SK-N-SH (cell line): ENCODE measurements at regions not wholly inside any gene's neighbourhood (a gene's known extent, or its start where the extent isn't known, plus 50 kb on each side); places are given as distances from the start of the nearest gene placed in this dataset.

Experiments
- CTCF ChIA-PET: fragments of 300-600, 350-600 bp; formaldehyde crosslinking; extraction: SDS; loops from one replicate; lab custom pipeline; 2021; lab: Yijun Ruan, JAX
- POLR2A ChIA-PET: fragments of 350-600 bp; sonication (Branson Sonifier 250); formaldehyde crosslinking; extraction: SDS; loops from one replicate; lab custom pipeline; 2020; ENCODE audit warnings: antibody characterized with exemption, inconsistent platforms; lab: Yijun Ruan, JAX
- DNase-seq: peaks from one replicate; pipeline ENCODE4 v3.0.0; 2012
- H2AFZ ChIP-seq: fragments of 200-600 bp; sonication (generic); 2 replicates; pipeline ENCODE4 v1.8.1; 2016; ENCODE audit warnings: antibody characterized with exemption, mild to moderate bottlenecking, low read depth
- H3F3A ChIP-seq: fragments of 200-600 bp; sonication (generic); replicated peaks from 2 replicates; pipeline ENCODE3; 2016; ENCODE audit warnings: antibody characterized with exemption, mild to moderate bottlenecking; ENCODE audit not compliant: insufficient read depth
- H3K27ac ChIP-seq, 2 experiments: fragments of 200-500 bp in 1 of 2; fragments of 200-600 bp in 1 of 2; sonication (Bioruptor generic) in 1 of 2; sonication (generic), shearing (Covaris generic) in 1 of 2; 2 replicates each; pipeline versions ENCODE4 v1.5.1 to v1.6.1; 2014 to 2016; ENCODE audit warnings: low read depth in 2 of 2, inconsistent platforms in 1 of 2, low read length in 1 of 2, mild to moderate bottlenecking in 1 of 2, mixed read lengths in 1 of 2
- H3K27me3 ChIP-seq: fragments of 200-600 bp; sonication (generic), shearing (Covaris generic); 2 replicates; pipeline ENCODE4 v1.6.1; 2016; ENCODE audit warnings: mixed run types; ENCODE audit not compliant: insufficient read depth
- H3K36me3 ChIP-seq, 2 experiments: fragments of 200-500 bp in 1 of 2; fragments of 200-600 bp in 1 of 2; sonication (Bioruptor generic) in 1 of 2; sonication (generic) in 1 of 2; replicated peaks in 1 of 2; 2 replicates each; pipeline versions ENCODE3 to v1.5.1; 2014 to 2016; ENCODE audit warnings: low read length in 1 of 2, mild to moderate bottlenecking in 1 of 2; ENCODE audit not compliant: insufficient read depth in 2 of 2, control insufficient read depth in 1 of 2
- H3K4me1 ChIP-seq, 2 experiments: fragments of 200-500 bp in 1 of 2; fragments of 200-600 bp in 1 of 2; sonication (Bioruptor generic) in 1 of 2; sonication (generic), shearing (Covaris generic) in 1 of 2; 2 replicates each; pipeline versions ENCODE4 v1.5.1 to v1.6.1; 2014 to 2016; ENCODE audit warnings: low read depth in 1 of 2, low read length in 1 of 2, mixed run types in 1 of 2; ENCODE audit not compliant: insufficient read depth in 2 of 2, control insufficient read depth in 1 of 2
- H3K4me2 ChIP-seq: fragments of 200-600 bp; sonication (generic), shearing (Covaris generic); 2 replicates; pipeline ENCODE4 v1.6.1; 2017; ENCODE audit warnings: mixed run types
- H3K4me3 ChIP-seq, 2 experiments: fragments of 200-500 bp in 1 of 2; fragments of 200-600 bp in 1 of 2; sonication (Bioruptor generic) in 1 of 2; sonication (generic), shearing (Covaris generic) in 1 of 2; 2 replicates each; pipeline versions ENCODE4 v1.5.1 to v1.8.1; 2014 to 2016; ENCODE audit warnings: low read depth in 2 of 2, inconsistent platforms in 1 of 2, low read length in 1 of 2, mild to moderate bottlenecking in 1 of 2, mixed read lengths in 1 of 2, moderate library complexity in 1 of 2
- H3K79me2 ChIP-seq: fragments of 200-600 bp; sonication (generic); 2 replicates; pipeline ENCODE4 v1.8.1; 2017; ENCODE audit warnings: mild to moderate bottlenecking; ENCODE audit not compliant: insufficient read depth
- H3K9ac ChIP-seq: fragments of 200-600 bp; sonication (generic); 2 replicates; pipeline ENCODE4 v1.6.1; 2017; ENCODE audit warnings: mixed run types
- H3K9me2 ChIP-seq: fragments of 200-600 bp; sonication (generic); 2 replicates; pipeline ENCODE4 v1.6.1; 2017; ENCODE audit warnings: mixed run types
- H3K9me3 ChIP-seq: fragments of 200-600 bp; sonication (generic); 2 replicates; pipeline ENCODE4 v1.6.1; 2017; ENCODE audit warnings: mixed run types, mild to moderate bottlenecking, moderate library complexity
- H4K20me1 ChIP-seq: fragments of 200-600 bp; sonication (generic); 2 replicates; pipeline ENCODE4 v1.6.1; 2017; ENCODE audit warnings: mild to moderate bottlenecking, mixed run types; ENCODE audit not compliant: insufficient read depth
- CHD2 ChIP-seq: fragments of 150-350 bp; IDR thresholded peaks from 2 replicates; pipeline ENCODE4 v1.6.1; 2018; ENCODE audit warnings: low read length; ENCODE audit not compliant: partially characterized antibody
- EZH2phosphoT487 ChIP-seq: fragments of 200-600 bp; sonication (generic); IDR thresholded peaks from 2 replicates; pipeline ENCODE4 v1.6.1; 2017; ENCODE audit warnings: low read depth, mixed run types, mild to moderate bottlenecking, antibody characterized with exemption, moderate library complexity, borderline replicate concordance
- FOSL2 ChIP-seq: IDR thresholded peaks from 2 replicates; pipeline ENCODE4 v1.4.0; 2012; ENCODE audit warnings: low read depth, mild to moderate bottlenecking, moderate library complexity, borderline replicate concordance
- FOXJ3 ChIP-seq: sonication (generic); formaldehyde crosslinking; IDR thresholded peaks from 2 replicates; pipeline ENCODE4 v1.5.1; 2020; ENCODE audit warnings: mild to moderate bottlenecking, missing genetic modification reagents
- GABPA ChIP-seq: IDR thresholded peaks from 2 replicates; pipeline ENCODE4 v1.4.0; 2012; ENCODE audit warnings: low read depth, mild to moderate bottlenecking
- GATA2 ChIP-seq: sonication (generic); formaldehyde crosslinking; IDR thresholded peaks from 2 replicates; pipeline ENCODE4 v1.5.0; 2020; ENCODE audit warnings: mild to moderate bottlenecking, missing genetic modification reagents
- JUND ChIP-seq: IDR thresholded peaks from 2 replicates; pipeline ENCODE4 v1.4.0; 2012
- MEF2A ChIP-seq: IDR thresholded peaks from 2 replicates; pipeline ENCODE4 v1.4.0; 2012; ENCODE audit warnings: low read depth, borderline replicate concordance
- MXI1 ChIP-seq: IDR thresholded peaks from 2 replicates; pipeline ENCODE4 v1.6.1; 2012; ENCODE audit warnings: mild to moderate bottlenecking, low read depth, low read length, improper control_type of control experiment
- NFIC ChIP-seq: IDR thresholded peaks from 2 replicates; pipeline ENCODE4 v1.4.0; 2012; ENCODE audit warnings: borderline replicate concordance
- POLR2AphosphoS5 ChIP-seq: IDR thresholded peaks from 2 replicates; pipeline ENCODE4 v1.6.1; 2012; ENCODE audit warnings: low read depth, low read length
- RCOR1 ChIP-seq: fragments of 150-350 bp; IDR thresholded peaks from 2 replicates; pipeline ENCODE4 v1.6.1; 2017; ENCODE audit warnings: antibody characterized with exemption, low read length
- RFX5 ChIP-seq: IDR thresholded peaks from 2 replicates; pipeline ENCODE4 v1.6.1; 2012; ENCODE audit warnings: mild to moderate bottlenecking, improper control_type of control experiment, low read length
- RXRA ChIP-seq: IDR thresholded peaks from 2 replicates; pipeline ENCODE4 v1.4.0; 2012; ENCODE audit warnings: low read depth, mild to moderate bottlenecking, borderline replicate concordance
- SIN3A ChIP-seq: IDR thresholded peaks from 2 replicates; pipeline ENCODE4 v1.6.1; 2012; ENCODE audit warnings: low read depth, mild to moderate bottlenecking, low read length, moderate library complexity, borderline replicate concordance
- SMC3 ChIP-seq: IDR thresholded peaks from 2 replicates; pipeline ENCODE4 v1.6.1; 2012; ENCODE audit warnings: low read depth, low read length, improper control_type of control experiment
- TCF12 ChIP-seq: IDR thresholded peaks from 2 replicates; pipeline ENCODE4 v1.4.0; 2012
- TEAD4 ChIP-seq: IDR thresholded peaks from 2 replicates; pipeline ENCODE4 v1.4.0; 2012; ENCODE audit warnings: mild to moderate bottlenecking, borderline replicate concordance; ENCODE audit not compliant: insufficient read depth
- USF1 ChIP-seq: IDR thresholded peaks from 2 replicates; pipeline ENCODE4 v1.4.0; 2012; ENCODE audit warnings: low read depth, borderline replicate concordance
- YY1 ChIP-seq: IDR thresholded peaks from 2 replicates; pipeline ENCODE4 v1.4.0; 2012; ENCODE audit warnings: low read depth, mild to moderate bottlenecking
- WGBS: methylation state at CpG from one replicate; pipeline ENCODE4 v1.1.6; 2017; ENCODE audit warnings: low lambda C conversion rate; 5-methylcytosine and 5-hydroxymethylcytosine counted together
- TF ChIP-seq, protein P1 (sequence below): IDR thresholded peaks from 2 replicates; pipeline ENCODE4 v1.4.0; 2012; ENCODE audit warnings: low read depth
- TF ChIP-seq, protein P2 (sequence below): fragments of 150-350 bp; IDR thresholded peaks from 2 replicates; pipeline ENCODE4 v1.6.1; 2017; ENCODE audit warnings: antibody characterized with exemption, low read length, low read depth, borderline replicate concordance
- TF ChIP-seq, protein P3 (sequence below): fragments of 150-350 bp; IDR thresholded peaks from 2 replicates; pipeline ENCODE4 v1.6.1; 2016; ENCODE audit warnings: mild to moderate bottlenecking, low read depth, low read length

- Histone ChIP-seq H3K4me1 (no peaks in the 10 kb centered on the region), H3F3A (no peaks in the 10 kb centered on the region), H3K27ac (no peak overlapping the region), H3K4me3 (no peak overlapping the region), H3K27me3 (no peaks in the 10 kb centered on the region), H3K9ac (no peak overlapping the region), H3K9me3 (no peaks in the 10 kb centered on the region), H3K79me2 (no peaks in the 10 kb centered on the region), H2AFZ (no peak overlapping the region), H3K36me3 (no peaks in the 10 kb centered on the region), H3K4me2 (no peak overlapping the region)
- CTCF ChIA-PET, result no interaction called here
- no peak for TF ChIP-seq RCOR1
- no peak for TF ChIP-seq USF1
- TF ChIP-seq MXI1, result no peak
- TF ChIP-seq GABPA, result no peak
- TF ChIP-seq GATA2 (CRISPR knock-in tag), result no peak
- TF ChIP-seq, protein P1, sequence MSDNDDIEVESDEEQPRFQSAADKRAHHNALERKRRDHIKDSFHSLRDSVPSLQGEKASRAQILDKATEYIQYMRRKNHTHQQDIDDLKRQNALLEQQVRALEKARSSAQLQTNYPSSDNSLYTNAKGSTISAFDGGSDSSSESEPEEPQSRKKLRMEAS, result no peak
- TF ChIP-seq RFX5, result no peak
- TF ChIP-seq, protein P2, sequence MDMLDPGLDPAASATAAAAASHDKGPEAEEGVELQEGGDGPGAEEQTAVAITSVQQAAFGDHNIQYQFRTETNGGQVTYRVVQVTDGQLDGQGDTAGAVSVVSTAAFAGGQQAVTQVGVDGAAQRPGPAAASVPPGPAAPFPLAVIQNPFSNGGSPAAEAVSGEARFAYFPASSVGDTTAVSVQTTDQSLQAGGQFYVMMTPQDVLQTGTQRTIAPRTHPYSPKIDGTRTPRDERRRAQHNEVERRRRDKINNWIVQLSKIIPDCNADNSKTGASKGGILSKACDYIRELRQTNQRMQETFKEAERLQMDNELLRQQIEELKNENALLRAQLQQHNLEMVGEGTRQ, result no peak
- no peak for TF ChIP-seq YY1
- no peak for TF ChIP-seq NFIC
- TF ChIP-seq, protein P3, sequence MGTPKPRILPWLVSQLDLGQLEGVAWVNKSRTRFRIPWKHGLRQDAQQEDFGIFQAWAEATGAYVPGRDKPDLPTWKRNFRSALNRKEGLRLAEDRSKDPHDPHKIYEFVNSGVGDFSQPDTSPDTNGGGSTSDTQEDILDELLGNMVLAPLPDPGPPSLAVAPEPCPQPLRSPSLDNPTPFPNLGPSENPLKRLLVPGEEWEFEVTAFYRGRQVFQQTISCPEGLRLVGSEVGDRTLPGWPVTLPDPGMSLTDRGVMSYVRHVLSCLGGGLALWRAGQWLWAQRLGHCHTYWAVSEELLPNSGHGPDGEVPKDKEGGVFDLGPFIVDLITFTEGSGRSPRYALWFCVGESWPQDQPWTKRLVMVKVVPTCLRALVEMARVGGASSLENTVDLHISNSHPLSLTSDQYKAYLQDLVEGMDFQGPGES, result no peak
- TF ChIP-seq SIN3A, result no peak
- no peak for TF ChIP-seq FOXJ3 (CRISPR knock-in tag)
- TF ChIP-seq POLR2AphosphoS5, result no peak
- TF ChIP-seq, all 33 proteins: peak for 0
- H3K9me2 ChIP-seq, result no peaks in the 10 kb centered on the region
- 19% methylated on average over 4 of the region's 4 CpGs for WGBS
- no peak for DNase-seq
- no peaks in the 10 kb centered on the region for H4K20me1 ChIP-seq
- POLR2A ChIA-PET, result no interaction called here
These were observed 254.8 kb upstream of the FAM241A start for GRCh38 chr4:111890412-111890811.

GRCh38 chr4:111905511-111905910 lies 239.7 kb upstream of the FAM241A start:
- Histone ChIP-seq H4K20me1 (no peaks in the 10 kb centered on the region), H3F3A (no peaks in the 10 kb centered on the region), H2AFZ (no peak overlapping the region), H3K9me2 (no peaks in the 10 kb centered on the region), H3K4me1 (no peaks in the 10 kb centered on the region), H3K36me3 (no peaks in the 10 kb centered on the region), H3K4me2 (no peak overlapping the region), H3K27ac (no peak overlapping the region), H3K9me3 (no peaks in the 10 kb centered on the region), H3K79me2 (no peaks in the 10 kb centered on the region), H3K4me3 (no peak overlapping the region), H3K27me3 (no peaks in the 10 kb centered on the region), H3K9ac (no peak overlapping the region)
- TF ChIP-seq CHD2, result no peak
- TF ChIP-seq GATA2 (CRISPR knock-in tag), result no peak
- TF ChIP-seq SIN3A, result no peak
- no peak for TF ChIP-seq USF1
- TF ChIP-seq TCF12, result no peak
- no peak for TF ChIP-seq SMC3
- TF ChIP-seq FOSL2, result no peak
- TF ChIP-seq POLR2AphosphoS5, result no peak
- TF ChIP-seq TEAD4, result no peak
- no peak for TF ChIP-seq MEF2A
- no peak for TF ChIP-seq JUND
- no peak for TF ChIP-seq RCOR1
- no peak for TF ChIP-seq EZH2phosphoT487
- no peak for TF ChIP-seq RXRA
- POLR2A ChIA-PET, result no interaction called here
- CTCF ChIA-PET, result no interaction called here
- 10% methylated on average over 4 of the region's 4 CpGs for WGBS
- DNase-seq, result no peak
